ENCODE measurements at regions not wholly inside any gene's neighbourhood (a gene's known extent, or its start where the extent isn't known, plus 50 kb on each side); places are given as distances from the start of the nearest gene placed in this dataset.

GRCh38 chr6:168227840-168228239 is 91.7 kb downstream of the DACT2 start:
- no peak for DNase-seq

GRCh38 chr6:168226902-168227318 is 92.7 kb downstream of the DACT2 start:
- DNase-seq = no peak

GRCh38 chr6:168226061-168226752 is 93.4 kb downstream of the DACT2 start:
- DNase-seq = no peak

- DNase-seq = no peak
Observed at GRCh38 chr6:168225471-168225911, 94.1 kb downstream of the DACT2 start.

- no peak for DNase-seq
Observed at GRCh38 chr6:168223755-168224154, 95.8 kb downstream of the DACT2 start.

GRCh38 chr6:168223150-168223549 is 96.4 kb downstream of the DACT2 start:
- DNase-seq = no peak

- DNase-seq = no peak
Observed at GRCh38 chr6:168222115-168223043, 97.2 kb downstream of the DACT2 start.

- no peak for DNase-seq
Observed at GRCh38 chr6:168221497-168222079, 98.0 kb downstream of the DACT2 start.

- no peak for DNase-seq
Observed at GRCh38 chr6:168221000-168221399, 98.6 kb downstream of the DACT2 start.

- DNase-seq = no peak
Observed at GRCh38 chr6:168219804-168220203, 99.8 kb downstream of the DACT2 start.

- DNase-seq = peak; percentile 74
Observed at GRCh38 chr6:168218785-168219566, 100.6 kb downstream of the DACT2 start.

- no peak for DNase-seq
Observed at GRCh38 chr6:168217880-168218537, 101.6 kb downstream of the DACT2 start.

- DNase-seq = no peak
Observed at GRCh38 chr6:168217216-168217879, 102.2 kb downstream of the DACT2 start.

GRCh38 chr6:168216751-168217191 is 102.8 kb downstream of the DACT2 start:
- DNase-seq = peak; percentile 52

- no peak for DNase-seq
Observed at GRCh38 chr6:168216117-168216516, 103.5 kb downstream of the DACT2 start.

GRCh38 chr6:168215121-168215808 is 104.3 kb downstream of the DACT2 start:
- no peak for DNase-seq

GRCh38 chr6:168214586-168215104 is 104.9 kb downstream of the DACT2 start:
- no peak for DNase-seq

- DNase-seq = no peak
Observed at GRCh38 chr6:168213121-168213524, 106.5 kb downstream of the DACT2 start.

- no peak for DNase-seq
Observed at GRCh38 chr6:168212362-168212761, 107.2 kb downstream of the DACT2 start.

- DNase-seq = no peak
Observed at GRCh38 chr6:168211681-168212080, 107.9 kb downstream of the DACT2 start.

Measured in fibroblast of skin of abdomen (primary cell).